ENCODE measurements at regions not wholly inside any gene's neighbourhood (a gene's known extent, or its start where the extent isn't known, plus 50 kb on each side); places are given as distances from the start of the nearest gene placed in this dataset.

- no peaks in the 10 kb centered on the region for H3K9me3 ChIP-seq (replicated peaks; ENCODE audit: insufficient read depth, low read length)
- TF ChIP-seq CTCF (IDR thresholded peaks at IDR 0.05; ENCODE audit: low read length) (no peak), EZH2 (optimal IDR thresholded peaks at IDR 0.05; ENCODE audit: low read depth, low read length) (no peak), EZH2phosphoT487 (IDR thresholded peaks at IDR 0.05; ENCODE audit: low read length) (no peak)
- H3K27me3 ChIP-seq (replicated peaks; ENCODE audit: insufficient read depth, low read length): peaks cover 5% of the 10 kb centered on the region; the same call in 1 of the 2 replicates
These were observed 101.1 kb upstream of the FHIT start for GRCh38 chr3:61352306-61352705.

GRCh38 chr3:61353382-61353781 is 102.1 kb upstream of the FHIT start:
- Histone ChIP-seq H3K36me3 (replicated peaks; ENCODE audit: insufficient read depth, low read length) (no peaks in the 10 kb centered on the region), H3K27ac (ENCODE audit: low read length) (no peak overlapping the region), H3K9me3 (replicated peaks; ENCODE audit: insufficient read depth, low read length) (no peaks in the 10 kb centered on the region), H3K79me2 (ENCODE audit: low read length) (no peaks in the 10 kb centered on the region), H3K9me2 (replicated peaks; ENCODE audit: insufficient read depth, low read length) (no peaks in the 10 kb centered on the region), H4K20me1 (ENCODE audit: insufficient read depth, low read length) (no peaks in the 10 kb centered on the region), H3K27me3 (replicated peaks; ENCODE audit: insufficient read depth, low read length) (peaks cover 5% of the 10 kb centered on the region; the same call in 1 of the 2 replicates), H3K4me1 (ENCODE audit: low read length) (peaks cover 16% of the 10 kb centered on the region), H3K4me2 (ENCODE audit: low read depth, low read length) (no peak overlapping the region), H3K9ac (ENCODE audit: low read length) (no peak overlapping the region), H3F3A (ENCODE audit: insufficient read depth, low read length) (no peaks in the 10 kb centered on the region), H3K4me3 (ENCODE audit: low read length) (no peak overlapping the region), H2AFZ (ENCODE audit: low read length) (no peak overlapping the region)
- TF ChIP-seq EZH2phosphoT487 (IDR thresholded peaks at IDR 0.05; ENCODE audit: low read length): no peak
- no peak for TF ChIP-seq EZH2 (optimal IDR thresholded peaks at IDR 0.05; ENCODE audit: low read depth, low read length)
- TF ChIP-seq CTCF (IDR thresholded peaks at IDR 0.05; ENCODE audit: low read length): no peak
- DNase-seq: no peak

More at GRCh38 chr3:61352306-61352705, 101.1 kb upstream of the FHIT start:
- H3K4me3 ChIP-seq (ENCODE audit: low read length): no peak overlapping the region
- no peaks in the 10 kb centered on the region for H3K9me2 ChIP-seq (replicated peaks; ENCODE audit: insufficient read depth, low read length)
- no peaks in the 10 kb centered on the region for H3K36me3 ChIP-seq (replicated peaks; ENCODE audit: insufficient read depth, low read length)
- H3K79me2 ChIP-seq (ENCODE audit: low read length): no peaks in the 10 kb centered on the region
- H3K27ac ChIP-seq (ENCODE audit: low read length): no peak overlapping the region
- no peaks in the 10 kb centered on the region for H3F3A ChIP-seq (ENCODE audit: insufficient read depth, low read length)
- no peaks in the 10 kb centered on the region for H4K20me1 ChIP-seq (ENCODE audit: insufficient read depth, low read length)
- no peak overlapping the region for H3K4me2 ChIP-seq (ENCODE audit: low read depth, low read length)
- peaks cover 12% of the 10 kb centered on the region for H3K4me1 ChIP-seq (ENCODE audit: low read length)
- no peak for DNase-seq
- H3K9ac ChIP-seq (ENCODE audit: low read length): no peak overlapping the region
- H2AFZ ChIP-seq (ENCODE audit: low read length): no peak overlapping the region

GRCh38 chr3:61354604-61355003 is 103.4 kb upstream of the FHIT start:
- Histone ChIP-seq H3K9ac (ENCODE audit: low read length) (no peak overlapping the region), H2AFZ (ENCODE audit: low read length) (no peak overlapping the region), H3K79me2 (ENCODE audit: low read length) (no peaks in the 10 kb centered on the region), H3K36me3 (replicated peaks; ENCODE audit: insufficient read depth, low read length) (no peaks in the 10 kb centered on the region), H3K9me3 (replicated peaks; ENCODE audit: insufficient read depth, low read length) (no peaks in the 10 kb centered on the region), H3F3A (ENCODE audit: insufficient read depth, low read length) (no peaks in the 10 kb centered on the region), H3K4me1 (ENCODE audit: low read length) (peaks cover 22% of the 10 kb centered on the region), H3K4me2 (ENCODE audit: low read depth, low read length) (peak overlapping the region; percentile 48), H3K9me2 (replicated peaks; ENCODE audit: insufficient read depth, low read length) (no peaks in the 10 kb centered on the region), H4K20me1 (ENCODE audit: insufficient read depth, low read length) (no peaks in the 10 kb centered on the region), H3K27me3 (replicated peaks; ENCODE audit: insufficient read depth, low read length) (peaks cover 5% of the 10 kb centered on the region; the same call in 1 of the 2 replicates), H3K27ac (ENCODE audit: low read length) (no peak overlapping the region), H3K4me3 (ENCODE audit: low read length) (no peak overlapping the region)
- DNase-seq: peak; percentile 83
- TF ChIP-seq EZH2 (optimal IDR thresholded peaks at IDR 0.05; ENCODE audit: low read depth, low read length): no peak
- TF ChIP-seq CTCF (IDR thresholded peaks at IDR 0.05; ENCODE audit: low read length): no peak
- no peak for TF ChIP-seq EZH2phosphoT487 (IDR thresholded peaks at IDR 0.05; ENCODE audit: low read length)

Data from MM.1S (cell line).